ENCODE measurements at regions not wholly inside any gene's neighbourhood (a gene's known extent, or its start where the extent isn't known, plus 50 kb on each side); places are given as distances from the start of the nearest gene placed in this dataset.

DNA sequence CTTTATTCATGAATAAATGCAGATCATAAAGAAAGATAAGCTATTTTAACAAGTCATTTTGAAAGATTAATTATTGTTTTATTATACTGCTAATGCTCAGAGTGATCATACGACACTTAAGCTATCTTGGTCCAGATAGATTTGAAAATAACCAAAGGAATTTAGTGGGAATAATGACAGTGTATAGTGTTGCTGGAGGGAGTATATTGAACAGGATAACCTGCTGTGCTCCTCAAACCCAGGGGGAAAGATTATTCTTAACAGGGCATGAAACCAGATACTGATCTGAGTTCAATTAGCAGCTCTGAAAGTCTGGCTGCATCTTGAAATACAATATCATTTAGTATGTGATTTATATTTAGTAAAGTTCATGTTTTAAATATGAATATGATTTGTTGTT lies 216.3 kb upstream of the ITGA4 start:
- in situ Hi-C loops (cut with MboI; ENCODE audit: low sequenced_read_pairs), result no loop called here

DNA sequence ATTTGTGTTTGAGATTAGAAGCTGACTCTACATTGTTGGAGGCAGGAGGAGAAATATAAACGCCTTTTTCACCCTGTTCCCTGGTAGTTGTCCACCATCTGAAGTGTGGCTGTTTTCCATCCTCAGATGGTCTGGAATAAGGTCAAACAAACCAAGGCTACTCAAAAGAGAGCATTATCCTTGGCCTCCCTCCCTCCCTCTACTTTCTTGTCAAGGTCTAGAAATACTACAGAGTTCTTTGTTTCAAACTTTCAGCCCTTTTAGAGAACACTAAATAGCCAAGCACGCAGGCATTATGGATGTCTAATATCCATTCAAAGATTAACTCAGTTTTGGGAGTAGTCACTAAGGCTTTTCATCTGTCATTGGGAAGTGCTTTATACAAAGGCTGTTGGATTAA lies 215.8 kb upstream of the ITGA4 start:
- in situ Hi-C loops (cut with MboI; ENCODE audit: low sequenced_read_pairs), result no loop called here

- in situ Hi-C loops (cut with MboI; ENCODE audit: low sequenced_read_pairs), result no loop called here
Observed at GRCh38 chr2:181241797-181242196, 215.4 kb upstream of the ITGA4 start.

- in situ Hi-C loops (cut with MboI; ENCODE audit: low sequenced_read_pairs), result no loop called here
Observed at GRCh38 chr2:181242262-181242661, 214.9 kb upstream of the ITGA4 start.

- in situ Hi-C loops (cut with MboI; ENCODE audit: low sequenced_read_pairs), result no loop called here
Observed at GRCh38 chr2:181243319-181243718, 213.9 kb upstream of the ITGA4 start.

- in situ Hi-C loops (cut with MboI; ENCODE audit: low sequenced_read_pairs), result no loop called here
Observed at GRCh38 chr2:181250691-181251090, 206.5 kb upstream of the ITGA4 start.

DNA sequence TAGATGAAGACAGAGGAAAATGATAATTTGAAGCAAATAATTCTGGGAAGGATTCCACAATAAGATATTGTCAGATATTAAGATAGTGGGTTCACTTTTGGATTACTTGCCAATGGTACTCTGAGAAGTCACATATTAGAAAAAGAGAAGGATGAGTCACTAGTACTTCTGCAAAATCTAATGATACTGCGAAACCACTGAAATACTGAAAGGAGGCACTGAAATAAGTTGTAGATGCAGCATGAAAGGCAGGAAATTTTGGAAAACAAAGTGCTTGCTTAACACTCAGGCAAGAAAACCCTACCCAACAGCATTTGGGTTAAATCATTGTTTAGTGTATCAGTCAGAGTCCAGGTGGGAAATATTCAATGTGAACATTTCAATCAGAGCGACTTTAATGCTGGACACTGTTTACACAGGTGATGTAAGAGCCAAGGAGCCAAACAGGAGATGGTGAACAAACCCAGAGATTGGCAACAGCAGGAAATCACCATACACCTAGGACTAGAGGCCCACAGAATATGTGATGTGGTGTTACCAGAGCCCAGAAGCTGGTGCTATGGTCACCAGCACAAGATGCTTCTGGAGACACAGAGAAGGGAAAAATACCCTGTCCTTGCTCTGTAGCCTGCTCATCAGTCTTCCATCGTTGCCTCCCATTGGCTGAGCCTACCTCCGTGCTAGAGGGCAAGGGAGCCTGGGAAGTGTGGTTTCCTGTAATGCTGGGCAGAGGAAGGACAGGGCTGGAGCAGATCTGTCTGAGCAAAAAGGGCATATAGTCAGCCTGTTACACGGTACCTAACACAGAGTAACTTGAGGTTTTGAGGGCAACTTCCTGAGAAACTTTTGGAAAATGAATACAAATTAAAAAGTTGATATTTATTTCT lies 204.7 kb upstream of the ITGA4 start:
- in situ Hi-C loops (cut with MboI; ENCODE audit: low sequenced_read_pairs), result no loop called here

DNA sequence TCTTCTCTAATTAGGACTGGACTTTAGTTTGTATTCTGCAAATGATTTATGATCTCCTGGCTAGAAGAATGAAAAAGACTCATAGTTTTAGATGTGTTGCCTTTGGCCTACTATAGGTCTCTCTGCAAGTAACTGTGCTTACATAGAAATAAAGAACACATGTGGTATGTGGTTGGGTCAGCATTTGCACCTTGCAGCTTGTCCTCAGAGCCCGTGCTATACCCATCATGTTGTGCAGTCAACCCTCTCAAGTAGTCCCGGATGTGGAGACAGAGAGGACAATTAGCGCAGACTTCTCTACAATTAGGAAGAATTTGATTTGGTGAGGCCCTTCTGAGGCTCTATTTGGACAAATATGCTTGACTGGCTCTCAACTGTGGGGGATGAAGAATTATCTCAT lies 203.7 kb upstream of the ITGA4 start:
- in situ Hi-C loops (cut with MboI; ENCODE audit: low sequenced_read_pairs), result no loop called here

- in situ Hi-C loops (cut with MboI; ENCODE audit: low sequenced_read_pairs), result no loop called here
Observed at GRCh38 chr2:181255651-181256050, 201.5 kb upstream of the ITGA4 start.

- in situ Hi-C loops (cut with MboI; ENCODE audit: low sequenced_read_pairs), result no loop called here
Observed at GRCh38 chr2:181258720-181259119, 198.5 kb upstream of the ITGA4 start.

GRCh38 chr2:181262782-181263181 lies 194.4 kb upstream of the ITGA4 start:
- in situ Hi-C loops (cut with MboI; ENCODE audit: low sequenced_read_pairs), result no loop called here

GRCh38 chr2:181264001-181264400 lies 193.2 kb upstream of the ITGA4 start:
- in situ Hi-C loops (cut with MboI; ENCODE audit: low sequenced_read_pairs), result no loop called here

DNA sequence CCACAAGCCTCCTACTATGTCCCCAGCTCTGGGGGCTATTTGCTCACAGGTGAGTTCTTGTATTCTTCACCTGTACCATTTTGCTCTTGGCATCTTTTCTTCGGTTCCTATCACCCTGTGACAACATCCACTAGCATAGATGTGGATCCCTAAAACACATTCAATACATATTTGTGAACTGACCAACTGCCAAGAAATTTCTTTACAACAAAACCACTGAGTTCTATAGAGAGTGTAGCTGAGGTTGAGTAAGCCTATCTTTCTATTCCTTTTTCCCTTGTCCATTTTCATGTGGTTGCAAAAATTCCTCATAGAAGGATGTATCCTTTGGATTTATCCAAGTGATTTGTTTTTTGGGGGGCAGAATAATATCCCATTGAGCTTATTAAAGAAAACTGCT lies 192.7 kb upstream of the ITGA4 start:
- in situ Hi-C loops (cut with MboI; ENCODE audit: low sequenced_read_pairs), result no loop called here

DNA sequence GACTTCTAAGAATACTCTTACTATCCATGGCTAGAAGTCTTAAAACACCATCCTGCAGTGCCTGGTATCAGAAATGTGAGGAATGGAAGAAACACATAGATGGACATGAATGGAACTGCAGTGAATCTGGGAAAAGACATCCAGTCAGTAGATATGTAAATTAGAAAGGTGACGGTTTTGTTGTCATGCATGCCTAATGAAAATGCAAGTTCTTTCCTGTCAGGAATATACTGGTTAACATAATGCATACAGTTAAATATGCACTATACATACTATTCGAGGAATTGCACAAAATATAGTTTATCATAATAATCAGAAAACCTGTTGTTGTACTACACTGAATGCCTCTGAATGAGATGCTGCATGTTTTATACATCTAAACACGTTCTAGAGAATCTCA lies 190.6 kb upstream of the ITGA4 start:
- in situ Hi-C loops (cut with MboI; ENCODE audit: low sequenced_read_pairs), result no loop called here

DNA sequence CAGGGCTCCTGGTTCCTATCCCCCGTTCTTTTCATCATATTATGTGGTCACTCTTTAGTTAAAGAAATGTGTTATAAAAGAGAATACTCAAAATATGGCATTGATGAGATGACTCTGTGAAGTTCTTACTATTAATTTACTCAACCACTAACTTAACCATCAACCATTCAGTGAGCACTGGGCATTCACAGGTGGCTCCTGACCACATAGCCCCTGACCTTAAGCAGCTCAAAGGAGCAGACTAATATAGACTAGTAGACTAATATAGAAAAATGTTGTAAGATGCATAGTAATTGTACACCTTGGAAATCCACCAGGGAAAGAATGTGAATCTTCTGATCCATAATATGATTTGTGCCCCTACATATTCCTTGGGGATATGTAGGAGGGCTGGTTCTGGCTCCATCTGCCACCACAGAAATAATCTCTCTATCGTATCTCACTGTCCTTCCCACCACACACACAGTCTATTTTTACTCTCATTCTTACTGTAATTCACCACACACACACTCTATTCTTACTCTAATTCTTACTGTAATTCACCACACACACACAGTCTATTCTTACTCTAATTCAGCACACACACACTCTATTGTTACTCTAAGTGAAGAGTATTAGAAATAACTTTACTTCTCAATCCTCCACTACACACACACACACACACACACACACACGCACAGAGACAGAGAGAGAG lies 188.9 kb upstream of the ITGA4 start:
- in situ Hi-C loops (cut with MboI; ENCODE audit: low sequenced_read_pairs), result no loop called here

DNA sequence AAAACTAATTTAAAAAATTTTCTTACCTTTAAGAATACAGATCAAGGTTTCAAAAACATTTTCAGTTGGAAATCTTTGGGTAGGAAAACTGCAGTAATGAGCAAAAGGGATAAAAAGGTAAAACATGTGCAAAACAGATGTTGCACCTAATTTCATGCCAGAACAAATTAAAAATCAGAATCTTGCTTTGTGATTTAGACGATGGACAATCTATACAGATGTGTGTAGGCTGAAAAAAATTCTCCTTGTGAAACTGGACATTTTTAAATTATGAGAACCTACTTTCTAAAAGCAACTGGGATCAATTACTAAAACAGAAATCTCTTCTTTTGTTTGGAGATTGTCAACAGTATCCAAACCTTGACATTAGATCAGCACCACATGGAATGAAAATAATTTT lies 183.2 kb upstream of the ITGA4 start:
- in situ Hi-C loops (cut with MboI; ENCODE audit: low sequenced_read_pairs), result no loop called here

DNA sequence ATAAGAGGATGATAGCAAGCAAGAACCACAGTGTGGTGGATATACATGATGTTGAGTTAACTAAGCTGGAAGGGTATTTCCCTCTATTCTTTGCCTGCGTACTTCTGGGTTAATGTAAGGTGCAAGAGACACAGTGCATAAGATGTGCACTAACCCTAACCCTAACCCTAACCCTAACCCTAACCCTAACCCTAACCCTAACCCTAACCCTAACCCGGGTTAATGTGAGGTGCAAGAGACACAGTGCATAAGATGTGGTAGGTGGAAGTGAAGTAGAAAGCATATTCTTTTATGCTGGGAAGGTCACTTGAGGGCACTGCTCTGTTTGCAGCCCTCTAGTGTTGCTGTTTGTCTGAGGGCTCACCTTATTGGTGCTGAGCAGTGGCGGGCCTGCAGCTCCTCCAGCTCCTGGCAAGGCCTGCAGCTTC lies 181.5 kb upstream of the ITGA4 start:
- in situ Hi-C loops (cut with MboI; ENCODE audit: low sequenced_read_pairs), result no loop called here

DNA sequence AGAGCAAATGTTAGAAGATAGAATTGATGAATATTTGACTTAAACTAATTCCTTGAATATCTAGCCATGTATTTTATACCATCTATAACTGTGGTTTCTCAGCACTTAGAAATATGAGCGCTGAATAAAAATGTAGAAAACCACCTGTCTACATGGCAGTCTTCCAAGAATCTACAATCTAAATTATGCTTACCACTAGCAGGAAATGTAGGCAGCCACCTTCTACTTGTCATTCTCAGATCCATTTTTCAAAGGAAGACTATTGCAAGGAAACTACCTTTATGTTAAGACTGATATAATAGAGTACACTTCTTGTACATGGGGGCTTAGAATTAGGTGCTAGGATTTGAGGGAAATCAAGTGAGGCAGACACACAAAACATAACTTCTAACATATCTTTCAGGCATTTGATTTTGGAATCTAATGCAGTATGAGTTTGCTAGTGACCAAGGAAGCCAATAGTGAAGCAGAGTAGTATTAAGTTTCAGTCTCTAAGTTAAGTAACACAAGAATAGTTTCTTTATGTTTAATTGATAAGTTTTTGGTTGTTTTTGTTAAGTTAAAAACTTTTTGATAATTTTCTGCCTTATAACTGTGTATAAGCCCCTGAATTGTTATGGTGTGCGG lies 175.9 kb upstream of the ITGA4 start:
- in situ Hi-C loops (cut with MboI; ENCODE audit: low sequenced_read_pairs), result no loop called here

GRCh38 chr2:181285116-181285515 lies 172.1 kb upstream of the ITGA4 start:
- in situ Hi-C loops (cut with MboI; ENCODE audit: low sequenced_read_pairs), result no loop called here

GRCh38 chr2:181289698-181290097 lies 167.5 kb upstream of the ITGA4 start:
- in situ Hi-C loops (cut with MboI; ENCODE audit: low sequenced_read_pairs), result no loop called here

GRCh38 chr2:181290182-181290581 lies 167.0 kb upstream of the ITGA4 start:
- in situ Hi-C loops (cut with MboI; ENCODE audit: low sequenced_read_pairs), result no loop called here

DNA sequence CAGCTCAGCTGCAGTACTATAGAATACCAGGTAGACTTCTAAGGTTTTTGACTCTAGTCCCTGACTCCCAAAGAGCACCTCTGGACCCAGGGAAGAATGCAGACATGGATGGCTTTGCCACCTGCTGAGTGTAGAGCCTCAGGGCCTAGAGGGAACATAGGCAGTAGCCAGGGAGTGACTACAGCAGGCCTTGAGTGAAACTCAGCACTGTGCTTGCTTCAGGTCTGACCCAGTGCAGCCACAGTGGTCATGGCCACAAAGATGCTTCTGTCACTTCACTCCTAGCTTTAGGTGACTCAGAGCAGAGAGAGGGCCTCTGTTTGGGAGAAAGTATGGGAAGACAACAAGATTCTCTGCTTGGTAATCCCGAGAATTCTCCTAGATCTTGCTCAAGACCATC lies 162.2 kb upstream of the ITGA4 start:
- in situ Hi-C loops (cut with MboI; ENCODE audit: low sequenced_read_pairs), result no loop called here
